RPMI7951 (cell line): ENCODE measurements at regions not wholly inside any gene's neighbourhood (a gene's known extent, or its start where the extent isn't known, plus 50 kb on each side); places are given as distances from the start of the nearest gene placed in this dataset.
"Not testable (repeated sequence)": the region's sequence is repeated elsewhere in the genome, so short reads cannot be mapped to it uniquely, and the experiment has no call there.

Experiments used
- DNase-seq: peaks from one replicate; pipeline ENCODE4 v3.0.0-alpha.2; 2012; ENCODE audit warnings: low read depth

GRCh38 chr14:105917136-105917932 is 391.0 kb downstream of the TMEM121 start:
- DNase-seq = not testable (repeated sequence)

DNA sequence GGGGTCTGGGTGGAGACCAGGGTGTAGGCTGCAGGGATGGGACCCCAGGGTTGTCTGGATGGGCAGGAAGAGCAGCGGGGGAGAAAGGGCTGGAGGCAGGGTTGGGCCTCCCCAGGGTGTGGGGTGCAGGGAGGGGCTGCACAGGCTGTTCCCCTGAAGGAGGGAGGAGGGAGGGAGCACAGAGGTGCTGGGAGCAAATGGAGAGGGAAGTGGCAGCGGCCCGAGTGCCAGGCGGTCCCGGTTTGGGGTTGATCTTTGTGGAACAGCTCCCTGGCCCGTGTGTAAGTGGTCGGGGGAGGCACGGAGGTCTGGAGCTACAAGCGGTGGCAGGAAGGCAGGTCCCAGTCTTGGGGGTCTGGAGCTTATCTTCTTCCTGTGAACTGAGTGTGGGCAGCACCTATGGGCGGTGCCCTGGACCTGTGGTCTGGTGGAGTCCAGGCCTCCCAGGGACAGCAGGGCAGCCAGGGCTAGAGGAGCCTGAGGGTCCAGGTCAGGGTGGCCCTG is 391.6 kb downstream of the TMEM121 start:
- DNase-seq = no peak

DNA sequence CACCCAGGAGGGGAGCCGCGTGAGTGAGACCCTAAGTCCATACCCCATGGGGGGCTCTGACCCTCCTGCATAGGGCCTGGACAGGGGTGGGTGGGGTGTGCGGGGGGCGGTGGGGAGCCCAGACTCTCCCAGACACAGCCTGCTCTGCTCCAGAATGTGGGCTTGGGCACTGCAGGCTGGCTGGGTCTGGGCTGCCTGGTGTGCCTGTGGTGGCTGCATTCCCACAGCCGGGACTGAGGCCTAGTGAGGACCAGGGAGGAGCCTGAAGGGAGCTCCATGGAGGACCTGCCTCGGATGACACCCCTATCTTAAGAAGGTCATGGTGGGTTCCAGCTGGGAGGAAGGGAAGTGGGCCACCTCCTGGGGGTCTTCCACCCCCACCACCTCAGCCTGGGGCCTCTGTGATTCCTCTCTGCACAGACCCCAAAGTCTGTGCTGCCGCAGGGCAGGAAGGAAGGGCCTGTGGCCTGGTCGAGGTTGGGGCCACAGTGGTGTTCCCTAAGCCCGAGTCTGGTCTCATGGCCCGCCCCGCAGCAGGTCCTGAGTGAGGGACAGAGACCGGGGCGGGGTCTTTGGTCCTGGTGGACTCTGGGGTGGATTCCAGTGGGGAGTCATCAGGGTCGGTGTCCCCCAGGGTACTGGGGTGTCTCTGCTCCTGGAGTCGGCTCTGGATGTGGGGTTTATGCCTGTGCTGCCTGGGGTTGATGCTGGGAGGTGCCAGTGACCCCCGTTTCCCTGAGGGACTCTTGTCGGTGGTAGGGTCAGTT is 392.3 kb downstream of the TMEM121 start:
- no peak for DNase-seq

DNA sequence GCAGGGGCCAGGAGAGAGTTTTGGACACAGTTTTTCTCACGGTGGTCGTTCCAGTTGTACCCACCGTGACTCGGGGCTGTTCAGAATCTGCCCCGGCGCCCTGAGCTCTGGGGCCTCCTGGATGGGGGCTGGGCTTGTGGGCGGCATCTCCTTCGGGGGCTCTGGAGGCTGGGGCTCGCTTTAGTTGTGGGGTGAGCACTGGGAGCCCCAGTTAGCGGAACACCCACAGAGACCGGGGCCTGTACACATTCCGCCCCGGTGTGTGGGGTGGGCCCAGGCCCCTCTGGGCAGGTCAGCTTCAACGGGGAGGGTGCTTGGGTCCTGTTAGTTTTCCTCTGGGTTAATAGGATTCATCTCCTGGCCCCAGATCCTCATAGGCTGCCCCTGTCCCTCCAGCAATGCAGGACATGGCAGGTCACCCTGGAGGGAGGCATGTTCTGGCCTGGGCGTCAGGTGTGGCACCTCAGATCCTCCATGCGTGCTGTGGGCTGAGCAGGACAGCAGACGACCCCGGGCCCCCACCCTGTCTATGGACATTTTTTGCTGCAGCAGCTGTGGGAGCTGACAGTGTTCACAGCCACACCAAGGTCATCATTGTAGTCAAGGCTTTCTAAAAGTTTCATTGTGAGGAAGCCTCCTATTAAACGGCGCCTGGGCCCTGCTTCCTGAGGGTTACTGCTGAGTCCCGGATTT is 393.2 kb downstream of the TMEM121 start:
- DNase-seq = no peak

GRCh38 chr14:105920151-105920700 is 393.8 kb downstream of the TMEM121 start:
- DNase-seq = not testable (repeated sequence)

DNA sequence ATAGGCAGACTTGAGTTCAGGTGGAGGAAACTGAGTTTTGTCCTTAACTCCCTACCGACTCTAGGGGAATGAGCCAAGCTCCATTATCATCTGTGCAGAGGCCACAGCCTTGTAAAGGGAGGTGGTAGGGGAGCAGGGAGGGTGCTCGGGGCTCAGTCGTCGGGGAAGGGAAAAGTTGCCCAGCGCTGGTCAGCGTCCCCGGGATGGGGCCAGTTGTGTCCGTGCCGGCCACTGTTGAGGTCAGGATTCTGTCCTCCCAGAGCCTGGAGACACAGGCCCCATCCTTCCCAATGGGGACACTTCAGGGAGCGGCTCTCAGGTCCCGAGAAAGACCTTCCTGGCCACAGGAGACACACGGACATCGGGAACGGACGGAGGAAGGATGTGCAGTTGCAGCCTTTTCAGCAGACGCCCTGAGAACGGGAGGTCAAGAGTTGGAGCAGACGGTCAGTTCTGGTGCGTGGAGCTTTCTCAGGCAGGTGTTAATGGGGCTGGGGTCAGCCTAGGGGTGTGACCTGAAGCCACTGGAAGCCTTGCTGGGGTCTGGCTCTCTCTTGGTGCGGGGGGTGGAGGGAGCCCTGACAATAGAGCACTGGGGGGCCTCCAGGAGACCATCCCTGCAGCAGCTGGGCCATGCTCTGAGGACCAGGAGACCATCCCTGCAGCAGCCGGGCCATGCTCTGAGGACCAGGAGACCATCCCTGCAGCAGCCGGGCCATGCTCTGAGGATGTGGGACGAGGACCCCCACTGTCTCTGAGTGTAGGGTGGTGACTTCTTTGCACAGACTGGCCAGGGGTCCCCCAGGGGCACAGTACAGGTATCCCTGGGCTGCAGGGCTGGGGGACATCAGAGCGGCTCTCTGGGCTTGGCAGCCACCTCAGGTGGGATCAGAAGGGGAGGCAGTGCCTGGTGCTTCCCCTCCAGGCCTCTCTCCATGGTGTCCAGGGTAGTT is 394.7 kb downstream of the TMEM121 start:
- not testable (repeated sequence) for DNase-seq

- not testable (repeated sequence) for DNase-seq
Observed at GRCh38 chr14:105921781-105922180, 395.4 kb downstream of the TMEM121 start.

DNA sequence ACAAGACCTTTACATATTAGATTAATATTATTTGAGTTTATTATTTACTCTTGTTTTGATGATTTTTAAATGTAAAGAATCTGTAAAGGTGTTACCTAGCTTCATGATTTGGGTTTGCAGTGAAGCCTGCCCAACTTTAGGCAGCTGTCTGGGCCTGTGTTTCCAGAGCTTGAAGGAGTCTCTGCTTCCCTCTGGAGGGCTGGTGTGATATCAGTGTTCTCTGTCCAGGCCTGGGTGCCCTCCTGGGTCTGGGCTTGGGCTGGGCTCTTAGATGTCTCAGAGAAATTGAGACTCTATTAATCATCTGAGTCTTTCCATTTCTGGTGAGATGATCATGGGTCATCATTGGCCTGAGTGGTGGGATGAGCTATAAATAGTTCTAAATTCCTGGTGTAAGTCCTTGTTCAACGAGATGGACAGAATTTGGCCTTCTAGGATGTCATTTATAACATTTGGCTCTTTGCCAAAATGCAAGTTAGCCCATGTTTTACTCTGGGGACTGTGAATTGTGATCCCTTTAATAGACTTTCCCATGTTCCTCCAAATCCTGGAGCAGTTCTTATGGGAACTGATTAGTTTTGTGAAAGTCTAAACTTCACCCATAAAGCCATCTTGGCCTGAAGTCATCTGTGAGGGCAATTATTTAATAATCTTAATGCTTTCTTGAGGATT is 397.3 kb downstream of the TMEM121 start:
- not testable (repeated sequence) for DNase-seq

- no peak for DNase-seq
Observed at GRCh38 chr14:105924951-105925591, 398.7 kb downstream of the TMEM121 start.

DNA sequence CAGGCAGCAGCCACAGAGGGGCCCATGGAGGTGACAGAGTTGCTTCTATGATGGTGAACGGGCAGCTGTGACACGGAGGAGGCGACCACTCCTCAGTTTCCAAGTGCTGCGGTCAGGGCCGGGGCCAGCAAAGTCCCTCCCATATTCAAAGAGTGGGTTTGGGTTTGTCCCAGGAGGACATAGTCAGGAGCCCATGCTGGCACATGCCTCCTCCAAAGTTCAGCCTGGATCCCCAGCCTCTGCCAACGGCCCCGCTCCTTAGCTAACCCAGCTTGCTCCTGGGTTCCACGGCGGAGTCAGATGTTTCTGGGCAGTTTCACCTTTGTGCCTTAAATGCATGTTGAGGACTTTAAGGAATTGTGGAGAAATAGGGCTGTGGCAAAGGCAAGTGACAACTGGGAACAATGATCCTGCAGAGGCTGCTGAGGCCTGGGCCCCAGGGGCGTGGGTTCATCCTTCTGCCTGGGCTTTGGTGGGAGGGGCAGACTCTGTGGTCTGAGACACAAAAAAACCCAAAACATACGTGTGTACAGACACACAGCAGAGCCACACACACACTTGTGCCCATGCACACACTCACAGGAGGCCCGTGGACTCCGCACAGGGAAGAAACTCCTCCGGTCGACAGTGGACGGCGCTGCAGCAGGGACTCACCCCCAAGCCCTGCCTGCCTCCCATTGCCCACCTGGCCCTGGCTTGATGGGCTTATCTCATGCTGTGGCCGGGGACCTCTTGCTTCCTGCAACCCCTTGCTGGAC is 399.4 kb downstream of the TMEM121 start:
- no peak for DNase-seq

GRCh38 chr14:105926373-105927095 is 400.2 kb downstream of the TMEM121 start:
- no peak for DNase-seq

DNA sequence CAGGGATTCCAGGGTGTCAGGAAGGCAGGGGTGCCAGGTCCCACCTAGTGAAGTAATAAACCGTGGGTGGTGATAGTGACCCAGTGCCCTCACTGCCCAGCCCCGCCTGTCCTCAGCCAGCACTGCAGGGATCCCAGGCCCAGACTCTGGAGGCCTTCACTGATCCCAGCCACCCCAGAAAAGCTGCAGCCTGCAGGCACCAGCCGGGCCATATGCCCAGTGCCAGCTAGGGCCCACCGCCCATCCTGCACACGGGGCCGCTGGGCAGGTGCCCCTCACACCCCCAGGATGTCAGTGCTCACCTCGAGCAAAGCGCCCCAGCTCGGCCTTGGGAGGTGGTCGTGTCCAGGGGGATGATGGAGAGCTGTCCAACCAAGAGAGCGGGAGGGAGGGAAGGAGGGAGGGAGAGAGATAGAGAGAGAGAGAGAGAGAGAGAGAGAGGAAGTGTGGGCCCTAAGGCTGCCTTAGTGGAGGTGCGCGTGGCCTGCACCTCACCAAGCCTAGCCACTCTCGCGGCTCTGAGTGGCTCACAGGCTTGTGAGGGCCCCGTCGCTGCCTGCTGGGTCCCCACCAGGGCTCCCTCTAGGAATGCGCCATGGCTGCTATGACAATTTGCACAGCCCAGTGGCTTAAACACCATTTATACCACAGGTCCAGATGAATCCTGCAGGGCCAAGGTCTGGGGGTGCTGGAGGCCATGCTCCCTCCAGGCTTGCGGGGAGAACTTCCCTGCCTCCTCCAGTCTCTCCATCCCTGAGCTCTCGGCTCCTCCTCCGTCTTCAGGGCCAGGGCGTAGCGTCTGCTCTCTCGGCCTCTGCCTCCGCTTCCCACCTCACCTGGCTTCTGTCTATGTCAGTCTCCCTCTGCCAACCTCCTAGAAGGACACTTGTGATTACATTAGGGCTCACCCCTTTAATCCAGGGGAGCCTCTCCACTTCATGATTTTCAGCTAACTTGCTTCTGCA is 401.0 kb downstream of the TMEM121 start:
- DNase-seq = no peak

DNA sequence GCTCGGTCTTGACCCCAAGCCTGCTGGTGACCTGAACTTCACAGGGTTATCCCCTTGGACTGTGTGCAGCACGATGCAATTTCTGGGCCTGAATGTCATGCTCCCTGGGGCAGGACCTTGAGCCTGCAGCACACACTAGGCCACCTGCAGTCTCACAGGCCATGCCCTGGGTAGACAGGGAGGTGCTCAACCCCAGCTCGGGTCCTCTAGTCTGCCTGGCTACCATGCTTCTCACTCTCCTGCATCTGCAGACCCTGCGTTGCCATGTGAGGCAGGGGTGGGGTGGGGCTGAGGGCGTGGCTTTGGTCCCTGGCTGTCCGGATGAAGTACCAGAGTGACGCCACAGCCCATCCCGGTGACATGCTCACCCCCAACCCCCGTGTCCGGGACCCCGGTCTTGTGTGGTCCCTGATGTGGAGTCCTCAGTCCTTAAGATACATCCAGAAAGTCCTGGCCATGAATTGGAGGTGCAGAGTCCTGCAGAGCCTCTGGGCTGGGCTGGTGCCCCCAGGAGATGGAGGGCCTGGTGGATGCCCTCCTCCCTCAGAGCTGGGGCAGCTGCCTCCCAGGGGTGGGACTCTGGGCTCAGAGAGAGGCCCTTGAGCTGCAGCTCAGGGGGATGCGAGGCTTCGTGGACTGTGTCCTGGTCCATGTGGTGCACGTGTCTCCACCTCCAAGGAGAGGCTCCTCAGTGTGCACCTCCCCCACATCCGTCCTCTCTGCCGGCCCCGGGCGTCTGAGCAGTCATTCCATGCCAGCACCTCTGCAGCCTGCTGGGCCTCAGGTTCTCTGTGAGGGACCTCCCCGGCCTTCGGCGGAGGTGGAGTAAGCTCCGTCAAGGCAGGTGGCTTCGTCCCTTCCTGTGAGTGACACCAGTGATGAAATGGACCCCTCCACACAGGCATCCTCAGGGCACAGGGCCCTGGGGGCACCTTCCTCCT is 402.1 kb downstream of the TMEM121 start:
- not testable (repeated sequence) for DNase-seq

DNA sequence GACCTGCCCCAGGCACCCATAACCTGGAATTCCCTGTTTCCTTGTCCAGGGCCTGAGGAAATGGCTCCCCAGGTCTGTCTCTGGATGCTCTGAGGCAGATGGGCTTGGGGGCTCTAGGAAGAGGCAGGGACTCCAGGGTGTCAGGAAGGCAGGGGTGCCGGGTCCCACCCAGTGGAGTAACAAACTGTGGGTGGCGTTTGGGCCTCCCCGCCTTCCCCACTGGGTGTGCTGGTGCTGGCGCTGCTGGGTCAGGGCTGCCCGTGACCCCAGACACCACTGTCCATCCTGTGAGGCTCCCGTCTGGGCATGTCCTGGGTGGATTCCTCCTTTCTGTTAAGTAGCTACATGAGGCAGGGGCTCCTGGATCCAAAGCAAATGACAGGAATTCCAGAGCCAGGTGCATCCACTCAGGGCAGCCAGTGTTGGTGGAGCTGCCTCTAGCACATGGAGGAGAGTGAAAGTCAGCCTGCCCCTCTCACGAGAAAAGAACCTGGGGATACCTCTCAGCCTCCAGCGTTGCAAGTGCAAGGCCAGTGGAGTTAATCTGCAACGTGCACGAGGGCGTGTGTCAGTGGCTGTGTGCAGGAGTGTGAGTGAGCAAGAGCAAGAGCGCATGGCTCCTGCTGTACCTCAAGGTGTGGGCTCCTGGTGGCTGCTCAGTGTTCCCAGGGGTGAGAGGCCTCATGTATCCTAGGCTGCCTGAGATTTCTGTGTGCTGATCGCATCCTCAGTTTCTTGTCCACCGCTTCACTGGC is 403.1 kb downstream of the TMEM121 start:
- no peak for DNase-seq

DNA sequence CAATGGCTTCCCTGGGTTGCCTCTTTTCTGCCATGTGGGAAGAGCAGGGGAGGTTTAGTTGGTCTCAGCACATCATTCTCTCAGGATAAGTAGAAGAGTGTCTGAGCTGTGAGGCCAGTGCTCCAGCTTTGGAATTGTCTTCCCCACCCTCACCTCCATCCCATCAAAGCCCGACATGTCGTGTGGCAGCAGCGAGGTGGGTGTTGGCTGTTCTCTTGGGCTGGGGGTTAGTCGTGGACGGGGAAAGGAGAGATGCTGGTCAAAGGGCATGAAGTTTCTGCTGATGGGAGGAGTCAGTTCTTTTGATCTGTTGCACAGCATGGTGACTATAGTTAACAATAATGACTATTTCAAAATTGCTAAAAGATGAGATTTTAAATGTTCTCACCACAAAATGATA is 404.2 kb downstream of the TMEM121 start:
- no peak for DNase-seq
